ENCODE measurements at regions not wholly inside any gene's neighbourhood (a gene's known extent, or its start where the extent isn't known, plus 50 kb on each side); places are given as distances from the start of the nearest gene placed in this dataset.

DNA sequence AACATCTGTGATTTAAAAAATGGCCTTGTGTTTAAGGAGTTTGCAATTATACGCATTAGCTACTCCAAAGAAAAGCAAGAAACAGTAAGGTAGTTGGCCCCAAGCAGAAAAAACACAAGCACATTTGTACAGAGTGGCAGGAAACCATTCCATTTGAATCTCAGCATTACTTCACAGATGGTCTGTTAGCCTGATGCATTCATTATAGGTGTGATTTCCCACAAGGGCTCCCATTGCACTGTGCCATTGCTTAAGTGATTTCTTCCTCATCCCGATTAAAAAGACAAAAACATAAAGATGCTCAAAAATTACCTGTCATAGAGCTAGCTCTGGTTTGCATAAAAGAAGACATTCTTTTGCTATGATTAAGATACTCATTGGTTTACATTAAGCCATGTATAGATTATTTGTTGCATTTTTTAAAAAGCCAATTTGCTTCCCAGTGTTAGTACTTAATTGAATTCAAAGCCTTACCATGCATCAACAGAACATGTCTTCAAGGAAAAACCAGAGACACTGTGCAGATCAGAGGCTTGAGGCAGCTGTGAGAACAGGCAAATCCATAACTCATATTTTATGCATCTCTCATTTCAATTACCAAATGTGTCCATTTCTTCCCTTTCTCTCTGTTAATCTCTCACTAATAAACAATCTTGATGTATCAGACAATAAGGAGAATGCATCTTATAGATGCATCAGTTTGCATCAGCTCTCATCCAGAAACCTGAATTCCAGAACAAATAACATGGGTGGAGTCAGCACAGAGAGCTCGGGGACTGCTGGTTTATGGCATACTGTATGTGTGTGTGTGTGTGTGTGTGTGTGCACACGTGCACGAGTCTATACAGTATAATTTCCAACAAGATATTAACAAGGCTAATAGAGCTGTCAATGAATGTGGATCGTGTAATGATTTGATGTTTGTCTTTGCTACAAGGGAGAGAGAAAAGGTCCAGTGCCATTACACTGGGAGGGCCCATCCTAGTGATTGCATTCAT is 558.6 kb upstream of the HS6ST1 start:
- Histone ChIP-seq H3K27me3 (ENCODE audit: control insufficient read depth in 1 of 2, insufficient read depth in 2 of 2, low read length in 2 of 2) (no peaks in the 10 kb centered on the region), H3K27ac (ENCODE audit: low read depth, low read length) (no peak overlapping the region), H3K9ac (ENCODE audit: low read length) (no peak overlapping the region), H3K36me3 (ENCODE audit: insufficient read depth, low read length) (no peaks in the 10 kb centered on the region), H3K4me3 (ENCODE audit: low read depth in 1 of 2, low read length in 2 of 2) (no peak overlapping the region), H3K9me3 (ENCODE audit: low read length) (no peaks in the 10 kb centered on the region), H3K4me1 (ENCODE audit: insufficient read depth, low read length) (no peaks in the 10 kb centered on the region)

DNA sequence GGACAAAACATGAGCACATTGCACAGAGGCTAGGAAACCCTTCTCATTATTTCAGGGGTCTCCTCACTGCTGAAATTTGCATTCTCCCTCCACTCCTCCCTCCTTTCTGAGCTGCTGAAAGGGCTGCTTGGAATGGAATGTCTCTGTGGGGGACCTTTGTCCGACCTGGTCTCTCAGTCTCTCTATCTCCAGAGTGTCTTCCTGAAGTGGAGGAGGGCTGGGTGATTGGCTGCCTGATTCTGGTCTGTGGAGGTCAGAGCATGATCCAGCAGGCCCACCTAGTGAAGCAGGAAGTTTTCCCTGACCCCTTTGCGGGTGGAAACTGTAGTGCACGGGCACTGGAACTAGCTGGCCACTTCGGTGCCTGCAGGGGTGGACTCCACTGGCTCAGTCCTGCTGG is 560.5 kb upstream of the HS6ST1 start:
- no peak overlapping the region for H3K4me3 ChIP-seq (ENCODE audit: low read depth in 1 of 2, low read length in 2 of 2)
- no peak overlapping the region for H3K27ac ChIP-seq (ENCODE audit: low read depth, low read length)
- H3K36me3 ChIP-seq (ENCODE audit: insufficient read depth, low read length): no peaks in the 10 kb centered on the region
- H3K9ac ChIP-seq (ENCODE audit: low read length): no peak overlapping the region
- H3K27me3 ChIP-seq (ENCODE audit: control insufficient read depth in 1 of 2, insufficient read depth in 2 of 2, low read length in 2 of 2): no peaks in the 10 kb centered on the region
- no peaks in the 10 kb centered on the region for H3K4me1 ChIP-seq (ENCODE audit: insufficient read depth, low read length)
- H3K9me3 ChIP-seq (ENCODE audit: low read length): no peaks in the 10 kb centered on the region

- Histone ChIP-seq H3K27ac (ENCODE audit: low read depth, low read length) (no peak overlapping the region), H3K9ac (ENCODE audit: low read length) (no peak overlapping the region), H3K27me3 (ENCODE audit: control insufficient read depth in 1 of 2, insufficient read depth in 2 of 2, low read length in 2 of 2) (no peaks in the 10 kb centered on the region), H3K4me1 (ENCODE audit: insufficient read depth, low read length) (no peaks in the 10 kb centered on the region), H3K4me3 (ENCODE audit: low read depth in 1 of 2, low read length in 2 of 2) (no peak overlapping the region), H3K9me3 (ENCODE audit: low read length) (no peaks in the 10 kb centered on the region), H3K36me3 (ENCODE audit: insufficient read depth, low read length) (no peaks in the 10 kb centered on the region)
These were observed 576.2 kb upstream of the HS6ST1 start for GRCh38 chr2:128894896-128895295.

- Histone ChIP-seq H3K9ac (ENCODE audit: low read length) (no peak overlapping the region), H3K27ac (ENCODE audit: low read depth, low read length) (no peak overlapping the region), H3K4me3 (ENCODE audit: low read depth in 1 of 2, low read length in 2 of 2) (no peak overlapping the region), H3K4me1 (ENCODE audit: insufficient read depth, low read length) (no peaks in the 10 kb centered on the region), H3K9me3 (ENCODE audit: low read length) (no peaks in the 10 kb centered on the region), H3K27me3 (ENCODE audit: control insufficient read depth in 1 of 2, insufficient read depth in 2 of 2, low read length in 2 of 2) (no peaks in the 10 kb centered on the region), H3K36me3 (ENCODE audit: insufficient read depth, low read length) (no peaks in the 10 kb centered on the region)
These were observed 583.1 kb upstream of the HS6ST1 start for GRCh38 chr2:128901572-128902391.

DNA sequence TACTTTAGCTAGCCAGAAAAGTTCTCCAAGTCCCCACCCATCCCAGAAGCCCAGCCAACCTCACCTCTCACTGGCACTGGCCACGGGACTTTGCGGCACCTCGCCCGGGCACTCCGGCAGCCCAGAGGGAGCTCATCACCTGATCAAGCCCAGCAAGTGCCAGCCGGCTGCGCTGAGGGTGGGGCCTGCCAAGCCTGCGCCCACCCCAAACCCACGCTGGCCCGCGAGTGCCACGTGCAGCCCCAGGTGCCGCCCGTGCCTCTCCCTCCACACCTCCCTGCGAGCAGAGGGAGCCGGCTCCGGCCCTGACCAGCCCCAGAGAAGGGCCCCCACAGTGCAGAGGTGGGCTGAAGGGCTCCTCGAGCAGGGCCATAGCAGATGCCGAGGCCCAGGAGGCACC is 585.0 kb upstream of the HS6ST1 start:
- H3K9me3 ChIP-seq (ENCODE audit: low read length): no peaks in the 10 kb centered on the region
- H3K4me3 ChIP-seq (ENCODE audit: low read depth in 1 of 2, low read length in 2 of 2): no peak overlapping the region
- H3K4me1 ChIP-seq (ENCODE audit: insufficient read depth, low read length): no peaks in the 10 kb centered on the region
- no peak overlapping the region for H3K9ac ChIP-seq (ENCODE audit: low read length)
- no peaks in the 10 kb centered on the region for H3K27me3 ChIP-seq (ENCODE audit: control insufficient read depth in 1 of 2, insufficient read depth in 2 of 2, low read length in 2 of 2)
- no peaks in the 10 kb centered on the region for H3K36me3 ChIP-seq (ENCODE audit: insufficient read depth, low read length)
- no peak overlapping the region for H3K27ac ChIP-seq (ENCODE audit: low read depth, low read length)

DNA sequence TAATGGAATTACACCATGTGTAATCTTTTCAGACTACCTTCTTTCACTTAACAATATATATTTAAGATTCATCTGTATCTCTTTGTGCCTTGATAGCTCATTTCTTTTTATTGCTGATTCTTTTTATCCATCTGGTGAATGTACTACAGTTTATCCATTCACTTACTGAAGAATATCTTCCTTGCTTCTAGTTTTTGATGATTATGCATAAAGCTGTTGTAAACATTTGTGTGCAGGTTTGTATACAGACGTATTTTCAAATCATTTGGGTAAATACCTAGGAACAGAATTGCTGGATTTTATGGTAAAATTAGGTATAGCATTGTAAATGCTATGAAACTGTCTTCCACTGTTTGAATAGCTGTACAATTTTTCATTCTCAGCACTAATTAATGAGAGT is 592.6 kb upstream of the HS6ST1 start:
- no peak overlapping the region for H3K27ac ChIP-seq (ENCODE audit: low read depth, low read length)
- H3K9me3 ChIP-seq (ENCODE audit: low read length): no peaks in the 10 kb centered on the region
- H3K4me3 ChIP-seq (ENCODE audit: low read depth in 1 of 2, low read length in 2 of 2): no peak overlapping the region
- no peaks in the 10 kb centered on the region for H3K4me1 ChIP-seq (ENCODE audit: insufficient read depth, low read length)
- H3K27me3 ChIP-seq (ENCODE audit: control insufficient read depth in 1 of 2, insufficient read depth in 2 of 2, low read length in 2 of 2): no peaks in the 10 kb centered on the region
- H3K9ac ChIP-seq (ENCODE audit: low read length): no peak overlapping the region
- no peaks in the 10 kb centered on the region for H3K36me3 ChIP-seq (ENCODE audit: insufficient read depth, low read length)

GRCh38 chr2:128914320-128914719 is 595.7 kb upstream of the HS6ST1 start:
- no peaks in the 10 kb centered on the region for H3K9me3 ChIP-seq (ENCODE audit: low read length)
- no peaks in the 10 kb centered on the region for H3K27me3 ChIP-seq (ENCODE audit: control insufficient read depth in 1 of 2, insufficient read depth in 2 of 2, low read length in 2 of 2)
- no peaks in the 10 kb centered on the region for H3K4me1 ChIP-seq (ENCODE audit: insufficient read depth, low read length)
- H3K9ac ChIP-seq (ENCODE audit: low read length): no peak overlapping the region
- no peaks in the 10 kb centered on the region for H3K36me3 ChIP-seq (ENCODE audit: insufficient read depth, low read length)
- H3K27ac ChIP-seq (ENCODE audit: low read depth, low read length): no peak overlapping the region
- no peak overlapping the region for H3K4me3 ChIP-seq (ENCODE audit: low read depth in 1 of 2, low read length in 2 of 2)

GRCh38 chr2:128921751-128922150 is 603.1 kb upstream of the HS6ST1 start:
- H3K27ac ChIP-seq (ENCODE audit: low read depth, low read length): no peak overlapping the region
- H3K9ac ChIP-seq (ENCODE audit: low read length): no peak overlapping the region
- H3K4me1 ChIP-seq (ENCODE audit: insufficient read depth, low read length): no peaks in the 10 kb centered on the region
- no peaks in the 10 kb centered on the region for H3K9me3 ChIP-seq (ENCODE audit: low read length)
- H3K36me3 ChIP-seq (ENCODE audit: insufficient read depth, low read length): no peaks in the 10 kb centered on the region
- no peak overlapping the region for H3K4me3 ChIP-seq (ENCODE audit: low read depth in 1 of 2, low read length in 2 of 2)
- H3K27me3 ChIP-seq (ENCODE audit: control insufficient read depth in 1 of 2, insufficient read depth in 2 of 2, low read length in 2 of 2): no peaks in the 10 kb centered on the region

DNA sequence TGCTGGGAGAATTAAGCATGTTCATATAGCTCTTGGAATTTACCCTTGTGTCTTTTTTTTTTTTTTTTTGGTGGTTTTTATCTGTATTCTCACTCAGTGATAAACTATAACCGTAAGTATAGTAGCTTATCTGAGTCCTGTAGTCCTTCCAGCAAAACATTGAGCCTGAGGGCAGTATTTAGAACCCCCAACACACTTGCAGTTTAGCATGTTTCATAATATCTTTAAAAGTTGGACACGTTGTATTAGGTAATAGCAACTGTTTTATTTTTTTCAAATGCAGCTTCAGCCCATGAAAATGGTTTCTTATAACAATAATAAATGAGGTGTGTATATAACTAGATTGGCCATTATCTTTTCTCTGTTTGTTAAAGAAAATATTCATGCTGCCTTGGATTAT is 603.5 kb upstream of the HS6ST1 start:
- Histone ChIP-seq H3K4me3 (ENCODE audit: low read depth in 1 of 2, low read length in 2 of 2) (no peak overlapping the region), H3K4me1 (ENCODE audit: insufficient read depth, low read length) (no peaks in the 10 kb centered on the region), H3K27me3 (ENCODE audit: control insufficient read depth in 1 of 2, insufficient read depth in 2 of 2, low read length in 2 of 2) (no peaks in the 10 kb centered on the region), H3K9ac (ENCODE audit: low read length) (no peak overlapping the region), H3K36me3 (ENCODE audit: insufficient read depth, low read length) (no peaks in the 10 kb centered on the region), H3K9me3 (ENCODE audit: low read length) (no peaks in the 10 kb centered on the region), H3K27ac (ENCODE audit: low read depth, low read length) (no peak overlapping the region)

- H3K27me3 ChIP-seq (ENCODE audit: control insufficient read depth in 1 of 2, insufficient read depth in 2 of 2, low read length in 2 of 2): no peaks in the 10 kb centered on the region
- H3K27ac ChIP-seq (ENCODE audit: low read depth, low read length): no peak overlapping the region
- no peaks in the 10 kb centered on the region for H3K9me3 ChIP-seq (ENCODE audit: low read length)
- no peaks in the 10 kb centered on the region for H3K4me1 ChIP-seq (ENCODE audit: insufficient read depth, low read length)
- H3K9ac ChIP-seq (ENCODE audit: low read length): no peak overlapping the region
- H3K36me3 ChIP-seq (ENCODE audit: insufficient read depth, low read length): no peaks in the 10 kb centered on the region
- no peak overlapping the region for H3K4me3 ChIP-seq (ENCODE audit: low read depth in 1 of 2, low read length in 2 of 2)
These were observed 607.0 kb upstream of the HS6ST1 start for GRCh38 chr2:128925631-128926030.

GRCh38 chr2:128930101-128930500 is 611.4 kb upstream of the HS6ST1 start:
- Histone ChIP-seq H3K9ac (ENCODE audit: low read length) (no peak overlapping the region), H3K4me3 (ENCODE audit: low read depth in 1 of 2, low read length in 2 of 2) (no peak overlapping the region), H3K36me3 (ENCODE audit: insufficient read depth, low read length) (no peaks in the 10 kb centered on the region), H3K27ac (ENCODE audit: low read depth, low read length) (no peak overlapping the region), H3K9me3 (ENCODE audit: low read length) (no peaks in the 10 kb centered on the region), H3K27me3 (ENCODE audit: control insufficient read depth in 1 of 2, insufficient read depth in 2 of 2, low read length in 2 of 2) (no peaks in the 10 kb centered on the region), H3K4me1 (ENCODE audit: insufficient read depth, low read length) (no peaks in the 10 kb centered on the region)

All from muscle layer of colon (tissue), 2 donors.